GM12878 (cell line): ENCODE measurements at regions not wholly inside any gene's neighbourhood (a gene's known extent, or its start where the extent isn't known, plus 50 kb on each side); places are given as distances from the start of the nearest gene placed in this dataset.

Experiments used
- ATAC-seq: fragments of 200-7000 bp; cut with Tn5 transposase; 3 replicates; pipeline ENCODE4 v1.9.1; 2020; ENCODE audit warnings: mild to moderate bottlenecking, moderate library complexity
- BruUV-seq: library from RNA; stranded (reverse); fragments of 400-500 nt; replicated peaks from 2 replicates; lab custom pipeline; 2021; lab: Mats Ljungman, UMichigan
- CTCF ChIA-PET: fragments of 300-600 bp; sonication (Branson Sonifier 250); formaldehyde crosslinking; extraction: SDS; loops from one replicate; lab custom pipeline; 2021; ENCODE audit warnings: inconsistent platforms; lab: Yijun Ruan, JAX
- POLR2A ChIA-PET: fragments of 350-600 bp; formaldehyde crosslinking; extraction: SDS; loops from one replicate; lab custom pipeline; 2021; ENCODE audit warnings: inconsistent platforms; lab: Charles Lee
- RAD21 ChIA-PET: fragments of 300-600 bp; sonication (Branson Sonifier 250); formaldehyde crosslinking; loops from one replicate; lab custom pipeline; 2023; ENCODE audit warnings: antibody characterized with exemption; ENCODE audit not compliant: unreplicated experiment; lab: Charles Lee
- SMC1A ChIA-PET: fragments of 300-600 bp; sonication (Branson Sonifier 250); formaldehyde crosslinking; loops from one replicate; lab custom pipeline; 2023; ENCODE audit not compliant: unreplicated experiment, uncharacterized antibody; lab: Charles Lee
- DNase-seq: peaks from one replicate; pipeline ENCODE4 v3.0.0-alpha.2; 2011; ENCODE audit warnings: low read depth, low spot score
- FAIRE-seq: peaks from 3 replicates; lab custom pipeline; 2011; peaks lifted over from hg19 to GRCh38; lab: Jason Lieb, UNC
- H2AFZ ChIP-seq: 2 replicates; pipeline ENCODE4 v1.6.0; 2011; ENCODE audit warnings: low read depth, low read length, control low read depth; ENCODE audit not compliant: control insufficient read depth
- H3K27ac ChIP-seq: 2 replicates; pipeline ENCODE4 v1.5.1; 2011; ENCODE audit warnings: control low read depth; ENCODE audit not compliant: control insufficient read depth, insufficient read depth
- H3K27me3 ChIP-seq, 2 experiments: replicated peaks in 1 of 2; 2 replicates each; pipeline versions ENCODE4 v1.6.0 to v1.6.1; 2011; ENCODE audit warnings: low read length in 1 of 2; ENCODE audit not compliant: control insufficient read depth in 2 of 2, insufficient read depth in 2 of 2
- H3K36me3 ChIP-seq, 2 experiments: 2 replicates each; pipeline ENCODE4 v1.5.1; 2011; ENCODE audit warnings: low read length in 1 of 2; ENCODE audit not compliant: control insufficient read depth in 2 of 2, insufficient read depth in 2 of 2
- H3K4me1 ChIP-seq: 2 replicates; pipeline ENCODE4 v1.6.1; 2011; ENCODE audit warnings: mild to moderate bottlenecking, low read length, moderate library complexity, mixed read lengths; ENCODE audit not compliant: control insufficient read depth, insufficient read depth
- H3K4me2 ChIP-seq: 2 replicates; pipeline ENCODE4 v1.6.0; 2011; ENCODE audit warnings: control low read depth; ENCODE audit not compliant: control insufficient read depth, insufficient read depth
- H3K4me3 ChIP-seq: fragments of 200-600 bp; sonication (generic); 2 replicates; pipeline ENCODE4 v1.5.1; 2016
- H3K79me2 ChIP-seq: 2 replicates; pipeline ENCODE4 v1.6.0; 2011; ENCODE audit warnings: low read length; ENCODE audit not compliant: control insufficient read depth, insufficient read depth
- H3K9ac ChIP-seq: 2 replicates; pipeline ENCODE4 v1.8.0; 2011; ENCODE audit warnings: low read length, control low read depth, mixed read lengths; ENCODE audit not compliant: control insufficient read depth, insufficient read depth
- H3K9me3 ChIP-seq: replicated peaks from 3 replicates; pipeline ENCODE4 v1.5.1; 2011; ENCODE audit warnings: mild to moderate bottlenecking, low read length; ENCODE audit not compliant: control insufficient read depth, insufficient read depth
- H4K20me1 ChIP-seq: 2 replicates; pipeline ENCODE4 v1.6.0; 2011; ENCODE audit not compliant: control insufficient read depth, insufficient read depth
- ATF7 ChIP-seq: fragments of 450-650 bp; IDR thresholded peaks from 2 replicates; pipeline ENCODE4 v1.6.1; 2016; ENCODE audit warnings: low read depth, mild to moderate bottlenecking
- CBX3 ChIP-seq: fragments of 200-600 bp; sonication (generic); IDR thresholded peaks from 2 replicates; pipeline ENCODE4 v1.6.1; 2016; ENCODE audit warnings: low read depth, borderline replicate concordance
- CUX1 ChIP-seq: IDR thresholded peaks from 2 replicates; pipeline ENCODE4 v1.6.1; 2012; ENCODE audit warnings: improper control_type of control experiment, low read depth, low read length; ENCODE audit not compliant: insufficient replicate concordance
- FOXM1 ChIP-seq: IDR thresholded peaks from 2 replicates; pipeline ENCODE4 v1.6.1; 2012; ENCODE audit warnings: low read depth, mild to moderate bottlenecking, inconsistent platforms, low read length, moderate library complexity
- IRF4 ChIP-seq: IDR thresholded peaks from 2 replicates; pipeline ENCODE4 v1.6.1; 2011; ENCODE audit warnings: low read depth, low read length
- MYC ChIP-seq: IDR thresholded peaks from 2 replicates; pipeline ENCODE4 v1.6.1; 2011; ENCODE audit warnings: mild to moderate bottlenecking, low read length, moderate library complexity, inconsistent platforms; ENCODE audit not compliant: insufficient read depth, insufficient replicate concordance, insufficient read length, severe bottlenecking
- POLR2AphosphoS2 ChIP-seq: IDR thresholded peaks from 2 replicates; pipeline ENCODE4 v1.6.1; 2011; ENCODE audit warnings: low read depth, mild to moderate bottlenecking, low read length, improper control_type of control experiment, moderate library complexity
- POLR2AphosphoS5 ChIP-seq: IDR thresholded peaks from 2 replicates; pipeline ENCODE4 v1.6.1; 2011; ENCODE audit warnings: mild to moderate bottlenecking, low read length, inconsistent platforms
- RUNX3 ChIP-seq: IDR thresholded peaks from 2 replicates; pipeline ENCODE4 v1.6.1; 2012; ENCODE audit warnings: low read length, inconsistent platforms
- SIN3A ChIP-seq: IDR thresholded peaks from 2 replicates; pipeline ENCODE4 v1.6.1; 2012; ENCODE audit warnings: low read depth, low read length, improper control_type of control experiment
- SMC3 ChIP-seq: IDR thresholded peaks from 2 replicates; pipeline ENCODE4 v1.6.1; 2011; ENCODE audit warnings: low read length, improper control_type of control experiment, borderline replicate concordance
- SPI1 ChIP-seq: IDR thresholded peaks from 2 replicates; pipeline ENCODE4 v1.6.1; 2011; ENCODE audit warnings: low read depth, mild to moderate bottlenecking, low read length, moderate library complexity, borderline replicate concordance; ENCODE audit not compliant: insufficient read depth
- USF1 ChIP-seq: IDR thresholded peaks from 2 replicates; pipeline ENCODE4 v1.6.1; 2011; ENCODE audit warnings: borderline replicate concordance, low read depth, mild to moderate bottlenecking, moderate library complexity, mixed read lengths, low read length; ENCODE audit not compliant: insufficient read depth; ENCODE audit errors: extremely low read length
- USF2 ChIP-seq: IDR thresholded peaks from 2 replicates; pipeline ENCODE4 v1.6.1; 2011; ENCODE audit warnings: low read depth, low read length, improper control_type of control experiment, borderline replicate concordance
- WGBS: methylation state at CpG from one replicate; pipeline ENCODE4 v1.1.6; 2016; ENCODE audit warnings: low lambda C conversion rate; ENCODE audit not compliant: insufficient replicate concordance, insufficient coverage; ENCODE audit errors: missing lambda C conversion rate; 5-methylcytosine and 5-hydroxymethylcytosine counted together
- in situ Hi-C: fragments of 300-500 bp; cut with MboI; formaldehyde crosslinking; loops from 9 replicates; pipeline ENCODE4 v1.14.3; 2018; ENCODE audit warnings: mixed read lengths
- intact Hi-C: fragments of 100-400 bp; cut with micrococcal nuclease; formaldehyde crosslinking; loops from one replicate; pipeline ENCODE4 v1.14.2; 2022; ENCODE audit not compliant: unreplicated experiment
- TF ChIP-seq, protein P1 (sequence below), 3 experiments: IDR thresholded peaks in 2 of 3; conservative IDR thresholded peaks in 1 of 3; 2 replicates each; pipeline ENCODE4 v1.5.1; 2011; ENCODE audit warnings: low read depth in 3 of 3, low read length in 3 of 3, mild to moderate bottlenecking in 3 of 3, control low read depth in 2 of 3, moderate library complexity in 2 of 3, inconsistent platforms in 1 of 3, mixed read lengths in 1 of 3; ENCODE audit not compliant: control insufficient read depth in 2 of 3, insufficient read depth in 1 of 3; ENCODE audit errors: extremely low read depth in 1 of 3

DNA sequence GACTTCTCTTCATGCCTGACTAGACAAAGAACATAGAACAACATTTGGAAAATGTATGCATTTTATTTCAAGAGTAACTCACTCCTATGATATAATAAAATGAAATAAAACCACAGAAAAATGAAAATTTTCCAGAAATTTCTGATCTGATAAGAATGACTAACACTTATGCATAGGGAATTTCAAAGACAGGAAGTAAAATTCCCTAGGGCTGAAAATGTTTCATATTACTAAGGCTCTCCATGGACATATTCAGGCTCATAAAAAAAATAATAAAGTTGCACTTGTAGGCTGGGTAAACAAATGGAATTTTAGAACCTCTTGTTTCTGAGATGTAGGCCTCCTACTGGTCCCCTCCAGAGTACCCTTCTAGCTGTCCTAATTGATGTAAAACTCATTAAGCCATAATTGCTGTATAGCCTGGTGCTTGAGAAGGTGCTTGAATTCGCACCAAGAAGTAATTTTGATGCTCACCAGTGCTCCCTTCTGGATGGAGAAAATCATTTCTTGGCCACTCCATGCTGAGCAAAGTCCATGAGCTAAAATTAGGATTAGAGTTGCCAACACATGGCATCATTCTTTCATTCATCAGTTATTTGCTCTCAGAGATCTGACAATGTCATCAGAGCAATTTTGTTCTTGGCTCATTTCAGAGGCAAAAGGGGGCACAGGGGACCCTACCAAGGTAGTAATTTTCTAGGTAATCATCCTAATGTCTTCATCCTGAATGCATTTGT is 641.0 kb upstream of the CAMK1G start:
- Histone ChIP-seq H2AFZ (no peak overlapping the region), H3K27me3 (no peaks in the 10 kb centered on the region), H3K4me1 (no peaks in the 10 kb centered on the region), H3K4me3 (no peak overlapping the region), H3K9ac (no peak overlapping the region), H3K79me2 (no peaks in the 10 kb centered on the region), H4K20me1 (no peaks in the 10 kb centered on the region), H3K36me3 (no peaks in the 10 kb centered on the region), H3K27ac (no peak overlapping the region), H3K9me3 (no peaks in the 10 kb centered on the region), H3K4me2 (no peak overlapping the region)
- POLR2A ChIA-PET, result no interaction called here
- in situ Hi-C loops, result no loop called here
- RAD21 ChIA-PET, result no interaction called here
- SMC1A ChIA-PET, result no interaction called here
- no peak for ATAC-seq
- FAIRE-seq, result no peak
- CTCF ChIA-PET, result no interaction called here
- BruUV-seq, result no TSS peak
- 6% methylated on average over 1 of the region's 1 CpG for WGBS
- DNase-seq, result no peak
- intact Hi-C loops, result no loop called here
- TF ChIP-seq FOXM1 (no peak), SIN3A (no peak), IRF4 (no peak), SPI1 (no peak), MYC (no peak), CUX1 (no peak), POLR2AphosphoS2 (no peak), SMC3 (no peak), CBX3 (no peak), USF2 (no peak), RUNX3 (no peak), ATF7 (no peak), POLR2AphosphoS5 (no peak), USF1 (no peak)
- TF ChIP-seq, protein P1, sequence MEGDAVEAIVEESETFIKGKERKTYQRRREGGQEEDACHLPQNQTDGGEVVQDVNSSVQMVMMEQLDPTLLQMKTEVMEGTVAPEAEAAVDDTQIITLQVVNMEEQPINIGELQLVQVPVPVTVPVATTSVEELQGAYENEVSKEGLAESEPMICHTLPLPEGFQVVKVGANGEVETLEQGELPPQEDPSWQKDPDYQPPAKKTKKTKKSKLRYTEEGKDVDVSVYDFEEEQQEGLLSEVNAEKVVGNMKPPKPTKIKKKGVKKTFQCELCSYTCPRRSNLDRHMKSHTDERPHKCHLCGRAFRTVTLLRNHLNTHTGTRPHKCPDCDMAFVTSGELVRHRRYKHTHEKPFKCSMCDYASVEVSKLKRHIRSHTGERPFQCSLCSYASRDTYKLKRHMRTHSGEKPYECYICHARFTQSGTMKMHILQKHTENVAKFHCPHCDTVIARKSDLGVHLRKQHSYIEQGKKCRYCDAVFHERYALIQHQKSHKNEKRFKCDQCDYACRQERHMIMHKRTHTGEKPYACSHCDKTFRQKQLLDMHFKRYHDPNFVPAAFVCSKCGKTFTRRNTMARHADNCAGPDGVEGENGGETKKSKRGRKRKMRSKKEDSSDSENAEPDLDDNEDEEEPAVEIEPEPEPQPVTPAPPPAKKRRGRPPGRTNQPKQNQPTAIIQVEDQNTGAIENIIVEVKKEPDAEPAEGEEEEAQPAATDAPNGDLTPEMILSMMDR (IDR thresholded peaks at IDR 0.05 in 2 of 3, conservative IDR thresholded peaks at IDR 0.05 in 1 of 3; ENCODE audit: control insufficient read depth in 2 of 3, extremely low read depth in 1 of 3, insufficient read depth in 1 of 3, low read depth in 3 of 3, low read length in 3 of 3), result no peak
